ENCODE measurements at regions not wholly inside any gene's neighbourhood (a gene's known extent, or its start where the extent isn't known, plus 50 kb on each side); places are given as distances from the start of the nearest gene placed in this dataset.

DNA sequence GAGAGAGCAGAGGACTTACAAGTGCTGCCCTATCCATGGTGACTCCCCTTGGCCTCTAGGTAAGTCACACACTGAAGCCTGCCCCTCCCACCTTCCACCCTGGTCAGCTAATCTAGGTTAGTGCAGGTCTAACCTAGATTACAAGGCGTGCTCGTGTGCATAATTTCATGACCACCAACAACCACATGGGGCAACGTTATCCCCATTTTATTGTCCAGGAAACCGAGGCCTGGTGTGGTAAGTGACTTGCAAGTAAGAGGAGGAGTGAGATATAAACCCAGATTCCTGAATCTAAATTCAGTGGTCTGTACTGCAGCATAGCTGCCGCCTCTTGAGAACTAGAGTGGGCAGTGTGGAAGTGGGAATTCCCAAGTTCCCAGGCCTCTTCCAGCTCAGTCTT is 171.1 kb downstream of the DAD1 start:
- POLR2A ChIA-PET, result no interaction called here
- BruUV-seq (replicated peaks), result no TSS peak
- DNase-seq (ENCODE audit: low read depth, low spot score), result no peak

More for the DNA sequence above, 171.1 kb downstream of the DAD1 start:
- TF ChIP-seq ZNF274 (IDR thresholded peaks at IDR 0.05; ENCODE audit: low read depth, low read length), result no peak
- TF ChIP-seq CEBPB (IDR thresholded peaks at IDR 0.05; ENCODE audit: low read depth), result no peak
- TF ChIP-seq, protein P1, sequence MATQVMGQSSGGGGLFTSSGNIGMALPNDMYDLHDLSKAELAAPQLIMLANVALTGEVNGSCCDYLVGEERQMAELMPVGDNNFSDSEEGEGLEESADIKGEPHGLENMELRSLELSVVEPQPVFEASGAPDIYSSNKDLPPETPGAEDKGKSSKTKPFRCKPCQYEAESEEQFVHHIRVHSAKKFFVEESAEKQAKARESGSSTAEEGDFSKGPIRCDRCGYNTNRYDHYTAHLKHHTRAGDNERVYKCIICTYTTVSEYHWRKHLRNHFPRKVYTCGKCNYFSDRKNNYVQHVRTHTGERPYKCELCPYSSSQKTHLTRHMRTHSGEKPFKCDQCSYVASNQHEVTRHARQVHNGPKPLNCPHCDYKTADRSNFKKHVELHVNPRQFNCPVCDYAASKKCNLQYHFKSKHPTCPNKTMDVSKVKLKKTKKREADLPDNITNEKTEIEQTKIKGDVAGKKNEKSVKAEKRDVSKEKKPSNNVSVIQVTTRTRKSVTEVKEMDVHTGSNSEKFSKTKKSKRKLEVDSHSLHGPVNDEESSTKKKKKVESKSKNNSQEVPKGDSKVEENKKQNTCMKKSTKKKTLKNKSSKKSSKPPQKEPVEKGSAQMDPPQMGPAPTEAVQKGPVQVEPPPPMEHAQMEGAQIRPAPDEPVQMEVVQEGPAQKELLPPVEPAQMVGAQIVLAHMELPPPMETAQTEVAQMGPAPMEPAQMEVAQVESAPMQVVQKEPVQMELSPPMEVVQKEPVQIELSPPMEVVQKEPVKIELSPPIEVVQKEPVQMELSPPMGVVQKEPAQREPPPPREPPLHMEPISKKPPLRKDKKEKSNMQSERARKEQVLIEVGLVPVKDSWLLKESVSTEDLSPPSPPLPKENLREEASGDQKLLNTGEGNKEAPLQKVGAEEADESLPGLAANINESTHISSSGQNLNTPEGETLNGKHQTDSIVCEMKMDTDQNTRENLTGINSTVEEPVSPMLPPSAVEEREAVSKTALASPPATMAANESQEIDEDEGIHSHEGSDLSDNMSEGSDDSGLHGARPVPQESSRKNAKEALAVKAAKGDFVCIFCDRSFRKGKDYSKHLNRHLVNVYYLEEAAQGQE (IDR thresholded peaks at IDR 0.05; ENCODE audit: low read depth), result no peak
- no peak for TF ChIP-seq EZH2 (IDR thresholded peaks at IDR 0.05)
- no peak for TF ChIP-seq SIN3A (IDR thresholded peaks at IDR 0.05; ENCODE audit: low read depth)
- TF ChIP-seq JUND (IDR thresholded peaks at IDR 0.05), result no peak
- TF ChIP-seq, protein P2, sequence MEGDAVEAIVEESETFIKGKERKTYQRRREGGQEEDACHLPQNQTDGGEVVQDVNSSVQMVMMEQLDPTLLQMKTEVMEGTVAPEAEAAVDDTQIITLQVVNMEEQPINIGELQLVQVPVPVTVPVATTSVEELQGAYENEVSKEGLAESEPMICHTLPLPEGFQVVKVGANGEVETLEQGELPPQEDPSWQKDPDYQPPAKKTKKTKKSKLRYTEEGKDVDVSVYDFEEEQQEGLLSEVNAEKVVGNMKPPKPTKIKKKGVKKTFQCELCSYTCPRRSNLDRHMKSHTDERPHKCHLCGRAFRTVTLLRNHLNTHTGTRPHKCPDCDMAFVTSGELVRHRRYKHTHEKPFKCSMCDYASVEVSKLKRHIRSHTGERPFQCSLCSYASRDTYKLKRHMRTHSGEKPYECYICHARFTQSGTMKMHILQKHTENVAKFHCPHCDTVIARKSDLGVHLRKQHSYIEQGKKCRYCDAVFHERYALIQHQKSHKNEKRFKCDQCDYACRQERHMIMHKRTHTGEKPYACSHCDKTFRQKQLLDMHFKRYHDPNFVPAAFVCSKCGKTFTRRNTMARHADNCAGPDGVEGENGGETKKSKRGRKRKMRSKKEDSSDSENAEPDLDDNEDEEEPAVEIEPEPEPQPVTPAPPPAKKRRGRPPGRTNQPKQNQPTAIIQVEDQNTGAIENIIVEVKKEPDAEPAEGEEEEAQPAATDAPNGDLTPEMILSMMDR (IDR thresholded peaks at IDR 0.05 in 2 of 3, conservative IDR thresholded peaks at IDR 0.05 in 1 of 3; ENCODE audit: borderline replicate concordance in 1 of 3, insufficient read depth in 1 of 3, low read depth in 2 of 3, low read length in 2 of 3), result no peak
- TF ChIP-seq, protein P3, sequence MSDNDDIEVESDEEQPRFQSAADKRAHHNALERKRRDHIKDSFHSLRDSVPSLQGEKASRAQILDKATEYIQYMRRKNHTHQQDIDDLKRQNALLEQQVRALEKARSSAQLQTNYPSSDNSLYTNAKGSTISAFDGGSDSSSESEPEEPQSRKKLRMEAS (IDR thresholded peaks at IDR 0.05), result no peak
- TF ChIP-seq POLR2A (IDR thresholded peaks at IDR 0.05; ENCODE audit: borderline replicate concordance, extremely low read depth, insufficient read depth, insufficient read length), result no peak
- TF ChIP-seq EZH2phosphoT487 (IDR thresholded peaks at IDR 0.05; ENCODE audit: borderline replicate concordance), result no peak
- TF ChIP-seq ELF1 (IDR thresholded peaks at IDR 0.05; ENCODE audit: borderline replicate concordance, low read depth), result no peak
- no peak for TF ChIP-seq YY1 (IDR thresholded peaks at IDR 0.05; ENCODE audit: extremely low read depth, insufficient replicate concordance, low read depth, low read length)
- TF ChIP-seq EGR1 (IDR thresholded peaks at IDR 0.05; ENCODE audit: low read depth), result no peak
- ATAC-seq, result no peak
- intact Hi-C loops (cut with micrococcal nuclease), result no loop called here
- no peaks in the 10 kb centered on the region for H3K36me3 ChIP-seq (ENCODE audit: control insufficient read depth in 1 of 2, insufficient read depth in 2 of 2, low read length in 2 of 2)
- H4K20me1 ChIP-seq (ENCODE audit: insufficient read depth), result no peaks in the 10 kb centered on the region
- H3K27ac ChIP-seq (ENCODE audit: low read depth, low read length), result no peak overlapping the region
- no peaks in the 10 kb centered on the region for H3K4me1 ChIP-seq (ENCODE audit: control insufficient read depth in 1 of 2, insufficient read depth in 2 of 2, low read length in 2 of 2)
- CTCF ChIA-PET, result interaction anchor here (1.3 kb wide), 1 partner anchor 54 kb away, joined by 5 read pairs; no protein-coding TSS in a partner anchor
- H3K79me2 ChIP-seq (ENCODE audit: insufficient read depth, low read length), result no peaks in the 10 kb centered on the region
- no peak overlapping the region for H2AFZ ChIP-seq (ENCODE audit: low read depth, low read length, poor library complexity, severe bottlenecking)
- H3K9me3 ChIP-seq (ENCODE audit: control insufficient read depth in 1 of 2, insufficient read depth in 1 of 2, low read depth in 1 of 2, low read length in 2 of 2), result no peaks in the 10 kb centered on the region
- no peak overlapping the region for H3K4me2 ChIP-seq (ENCODE audit: low read length)
- RAD21 ChIA-PET (ENCODE audit: low non-redundant PET in 1 of 2, low total read pairs in 2 of 2, uncharacterized antibody in 2 of 2, unreplicated experiment in 2 of 2), result no interaction called here
- H3K4me3 ChIP-seq (replicated peaks in 1 of 2; ENCODE audit: low read depth in 1 of 2, low read length in 2 of 2), result no peak overlapping the region
- H3K9ac ChIP-seq (ENCODE audit: low read length), result no peak overlapping the region
- peaks cover 41% of the 10 kb centered on the region; the same call in 1 of the 2 replicates for H3K27me3 ChIP-seq (ENCODE audit: insufficient read depth, low read length)
- no peaks in the 10 kb centered on the region for H3K9me2 ChIP-seq (ENCODE audit: insufficient read depth)
